Fibroblast of mammary gland (primary cell): ENCODE measurements at regions not wholly inside any gene's neighbourhood (a gene's known extent, or its start where the extent isn't known, plus 50 kb on each side); places are given as distances from the start of the nearest gene placed in this dataset.

Experiments used
- DNase-seq: peaks from one replicate; pipeline ENCODE4 v3.0.0-alpha.2; 2010; ENCODE audit warnings: low read depth
- H3K4me3 ChIP-seq: 2 replicates; pipeline ENCODE4 v1.5.1; 2011; ENCODE audit warnings: low read depth, mild to moderate bottlenecking, low read length, moderate library complexity; ENCODE audit not compliant: control insufficient read depth
- CTCF ChIP-seq: conservative IDR thresholded peaks from 2 replicates; pipeline ENCODE4 v1.5.1; 2011; ENCODE audit warnings: low read depth, low read length, inconsistent platforms; ENCODE audit not compliant: control insufficient read depth, insufficient read depth

GRCh38 chr12:104833756-104834155, 124.3 kb downstream of the SLC41A2 start:
- DNase-seq = no peak
- TF ChIP-seq CTCF = no peak
- H3K4me3 ChIP-seq = no peak overlapping the region

DNA sequence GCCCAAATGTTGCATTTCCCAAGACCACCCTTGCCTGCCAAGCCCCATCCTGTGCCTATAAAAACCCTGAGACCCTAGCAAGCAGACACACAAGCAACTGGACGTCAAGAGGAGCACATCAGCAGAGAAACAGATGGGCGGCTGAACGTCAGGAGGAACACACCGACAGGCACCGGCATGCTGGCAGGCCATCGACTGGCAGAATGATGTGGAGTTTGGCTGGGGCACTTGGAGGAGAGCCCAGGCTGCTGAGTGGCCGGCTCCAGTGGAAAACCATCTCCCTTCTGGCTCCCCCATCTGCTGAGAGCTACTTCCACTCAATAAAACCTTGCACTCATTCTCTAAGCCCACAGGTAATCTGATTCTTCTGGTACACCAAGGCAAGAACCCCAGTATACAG, 130.1 kb downstream of the SLC41A2 start:
- no peak for DNase-seq
- TF ChIP-seq CTCF = no peak
- no peak overlapping the region for H3K4me3 ChIP-seq

- TF ChIP-seq CTCF = peak; percentile 48
- peak; percentile 12 for DNase-seq
- no peak overlapping the region for H3K4me3 ChIP-seq
These were observed 130.5 kb downstream of the SLC41A2 start for GRCh38 chr12:104827587-104827986.

DNA sequence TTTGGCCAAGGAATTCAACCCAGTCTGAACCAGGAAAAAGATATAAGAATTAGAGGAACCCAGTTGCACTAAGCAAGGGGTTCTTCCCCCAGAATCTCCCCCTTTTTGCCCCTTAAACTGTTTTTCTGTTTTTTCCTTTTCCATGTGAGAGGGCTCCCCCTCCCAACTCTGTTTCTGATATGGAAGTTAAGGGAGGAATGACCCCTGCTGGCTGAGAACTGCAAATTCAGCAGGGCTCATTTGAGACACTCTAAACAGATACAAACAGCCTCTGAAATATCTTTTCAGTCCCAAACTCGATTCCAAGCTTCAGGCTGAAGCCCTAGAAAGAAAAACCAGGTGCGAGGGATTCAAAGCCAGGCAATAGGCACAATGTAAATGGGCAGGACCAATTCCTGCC, 132.7 kb downstream of the SLC41A2 start:
- H3K4me3 ChIP-seq = no peak overlapping the region
- peak; percentile 41 for DNase-seq
- TF ChIP-seq CTCF = peak; percentile 51

DNA sequence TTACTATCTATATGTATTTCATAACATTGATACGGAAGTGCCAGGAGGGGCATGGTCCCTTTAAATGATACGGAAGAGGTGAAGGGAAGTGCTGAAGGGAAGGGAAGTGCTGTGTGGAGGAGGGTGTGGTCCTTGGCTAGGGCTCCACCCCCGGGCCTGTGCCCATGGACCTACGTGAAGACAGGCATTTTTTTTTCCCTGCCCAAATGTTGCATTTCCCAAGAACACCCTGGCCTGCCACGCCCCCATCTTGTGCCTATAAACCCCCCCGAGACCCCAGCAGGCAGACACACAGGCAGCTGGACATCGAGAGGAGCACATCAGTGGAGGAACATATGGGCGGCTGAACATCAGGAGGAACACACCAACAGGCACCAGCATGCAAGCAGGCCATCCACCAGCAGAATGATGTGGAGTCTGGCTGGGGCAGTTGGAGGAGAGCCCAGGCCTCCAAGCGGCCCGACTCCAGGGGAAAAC, 134.1 kb downstream of the SLC41A2 start:
- no peak for DNase-seq
- H3K4me3 ChIP-seq = no peak overlapping the region
- no peak for TF ChIP-seq CTCF

- H3K4me3 ChIP-seq = no peak overlapping the region
- no peak for TF ChIP-seq CTCF
- no peak for DNase-seq
These were observed 135.1 kb downstream of the SLC41A2 start for GRCh38 chr12:104822941-104823340.

DNA sequence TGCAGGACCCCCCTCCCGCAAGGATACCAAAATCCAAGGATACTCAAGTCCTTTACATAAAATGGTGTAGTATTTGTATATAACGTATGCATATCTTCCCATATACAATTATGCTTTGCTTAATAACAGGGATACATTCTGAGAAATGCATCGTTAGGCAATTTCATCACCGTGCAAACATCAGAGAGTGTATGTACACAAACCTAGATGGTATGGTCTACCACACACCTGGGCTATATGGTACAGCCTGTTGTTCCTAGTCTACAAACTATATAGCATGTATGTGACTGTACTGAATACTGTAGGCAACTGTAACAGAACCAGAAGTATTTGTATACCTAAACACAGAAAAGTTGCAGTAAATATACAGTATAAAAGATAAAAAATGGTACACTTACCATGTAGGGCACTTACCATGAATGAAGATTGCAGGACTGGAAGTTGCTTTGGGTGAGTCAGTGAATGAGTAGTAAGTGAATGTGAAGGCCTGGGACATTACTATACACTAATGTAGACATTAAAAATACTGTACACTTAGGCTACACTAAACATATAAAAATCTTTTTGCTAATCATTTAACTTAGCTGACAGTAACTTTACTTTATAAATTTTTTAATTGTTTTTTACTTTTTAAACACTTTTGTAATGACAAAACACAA, 141.1 kb downstream of the SLC41A2 start:
- DNase-seq = peak; percentile 36
- no peak for TF ChIP-seq CTCF

More for the DNA sequence above, 141.1 kb downstream of the SLC41A2 start:
- no peak overlapping the region for H3K4me3 ChIP-seq
